Gastrocnemius medialis (tissue), 4 donors: ENCODE measurements at regions not wholly inside any gene's neighbourhood (a gene's known extent, or its start where the extent isn't known, plus 50 kb on each side); places are given as distances from the start of the nearest gene placed in this dataset.
"Not testable (repeated sequence)": the region's sequence is repeated elsewhere in the genome, so short reads cannot be mapped to it uniquely, and the experiment has no call there.

Source experiments
- ATAC-seq, 2 donors: fragments of 150-250 bp; one replicate each; pipeline ENCODE4 v1.9.1; 2016
- DNase-seq, 2 donors: peaks; one replicate each; pipeline ENCODE4 v3.0.0-alpha.2; 2019
- H3K27ac ChIP-seq, 4 donors: fragments of 200-600 bp; sonication (generic); 1 replicate in 1 of 4; 2 replicates in 3 of 4; pipeline ENCODE4 v1.5.1; 2016 to 2018; ENCODE audit warnings: mild to moderate bottlenecking in 2 of 4, moderate library complexity in 1 of 4
- H3K27me3 ChIP-seq, 3 donors: fragments of 200-600 bp; sonication (generic) in 2 of 3; 1 replicate in 1 of 3; 2 replicates in 2 of 3; pipeline versions ENCODE4 v1.5.1 to v1.6.0; 2016 to 2019; ENCODE audit warnings: mild to moderate bottlenecking in 1 of 3, moderate library complexity in 1 of 3
- H3K36me3 ChIP-seq, 2 donors: fragments of 200-600 bp; sonication (generic) in 1 of 2; one replicate each; pipeline ENCODE4 v1.5.1; 2017 to 2018
- H3K4me1 ChIP-seq, 2 donors: fragments of 200-600 bp; sonication (generic) in 1 of 2; one replicate each; pipeline ENCODE4 v1.5.1; 2016 to 2017; ENCODE audit warnings: mild to moderate bottlenecking in 2 of 2
- H3K4me3 ChIP-seq, 4 donors: fragments of 200-600 bp; sonication (generic) in 3 of 4; 1 replicate in 1 of 4; 2 replicates in 3 of 4; pipeline ENCODE4 v1.5.1; 2016 to 2019; ENCODE audit warnings: mild to moderate bottlenecking in 2 of 4
- H3K9me3 ChIP-seq, 3 donors: fragments of 200-600 bp; sonication (generic) in 2 of 3; 1 replicate in 1 of 3; 2 replicates in 2 of 3; pipeline ENCODE4 v1.5.1; 2016 to 2019
- POLR2A ChIP-seq, 2 donors: fragments of 450-650 bp; IDR thresholded peaks; one replicate each; pipeline ENCODE4 v1.6.1; 2017; ENCODE audit warnings: antibody characterized with exemption in 2 of 2, mild to moderate bottlenecking in 2 of 2, moderate library complexity in 2 of 2
- in situ Hi-C, 4 donors: fragments of 200-750 bp; cut with MboI; loops; one replicate each; pipeline versions ENCODE4 v1.15.0 to v1.8.0; 2017; ENCODE audit warnings: low sequenced_read_pairs in 4 of 4
- intact Hi-C: fragments of 100-400 bp; cut with DNase I; formaldehyde crosslinking; loops from one replicate; pipeline ENCODE4 v1.15.1; 2023; ENCODE audit warnings: low total_unique reads
- TF ChIP-seq, protein P1 (sequence below), 5 experiments: fragments of 450-650 bp in 3 of 5; fragments of 200-600 bp in 2 of 5; sonication (generic) in 2 of 5; IDR thresholded peaks in 4 of 5; conservative IDR thresholded peaks in 1 of 5; 1 replicate in 4 of 5; 2 replicates in 1 of 5; pipeline ENCODE4 v1.5.1; 2016 to 2019; ENCODE audit warnings: antibody characterized with exemption in 5 of 5, mild to moderate bottlenecking in 3 of 5, moderate library complexity in 3 of 5

- no peaks in the 10 kb centered on the region for H3K4me1 ChIP-seq
- ATAC-seq (no peak), DNase-seq (no peak)
- H3K27me3 ChIP-seq: no peaks in the 10 kb centered on the region
- no peak overlapping the region for H3K4me3 ChIP-seq
- no peaks in the 10 kb centered on the region for H3K9me3 ChIP-seq
- in situ Hi-C loops: no loop called here
- no peak overlapping the region for H3K27ac ChIP-seq
- intact Hi-C loops: no loop called here
- no peaks in the 10 kb centered on the region for H3K36me3 ChIP-seq
- TF ChIP-seq, protein P1, sequence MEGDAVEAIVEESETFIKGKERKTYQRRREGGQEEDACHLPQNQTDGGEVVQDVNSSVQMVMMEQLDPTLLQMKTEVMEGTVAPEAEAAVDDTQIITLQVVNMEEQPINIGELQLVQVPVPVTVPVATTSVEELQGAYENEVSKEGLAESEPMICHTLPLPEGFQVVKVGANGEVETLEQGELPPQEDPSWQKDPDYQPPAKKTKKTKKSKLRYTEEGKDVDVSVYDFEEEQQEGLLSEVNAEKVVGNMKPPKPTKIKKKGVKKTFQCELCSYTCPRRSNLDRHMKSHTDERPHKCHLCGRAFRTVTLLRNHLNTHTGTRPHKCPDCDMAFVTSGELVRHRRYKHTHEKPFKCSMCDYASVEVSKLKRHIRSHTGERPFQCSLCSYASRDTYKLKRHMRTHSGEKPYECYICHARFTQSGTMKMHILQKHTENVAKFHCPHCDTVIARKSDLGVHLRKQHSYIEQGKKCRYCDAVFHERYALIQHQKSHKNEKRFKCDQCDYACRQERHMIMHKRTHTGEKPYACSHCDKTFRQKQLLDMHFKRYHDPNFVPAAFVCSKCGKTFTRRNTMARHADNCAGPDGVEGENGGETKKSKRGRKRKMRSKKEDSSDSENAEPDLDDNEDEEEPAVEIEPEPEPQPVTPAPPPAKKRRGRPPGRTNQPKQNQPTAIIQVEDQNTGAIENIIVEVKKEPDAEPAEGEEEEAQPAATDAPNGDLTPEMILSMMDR (IDR thresholded peaks at IDR 0.05 in 4 of 5, conservative IDR thresholded peaks at IDR 0.05 in 1 of 5): no peak
- no peak for TF ChIP-seq POLR2A (IDR thresholded peaks at IDR 0.05)
These were observed 255.2 kb downstream of the MDFIC start for GRCh38 chr7:115177103-115177502.

GRCh38 chr7:115172397-115172796 lies 250.5 kb downstream of the MDFIC start:
- H3K27me3 ChIP-seq, in situ Hi-C loops, H3K4me3 ChIP-seq, H3K36me3 ChIP-seq, H3K27ac ChIP-seq, H3K4me1 ChIP-seq, intact Hi-C loops, H3K9me3 ChIP-seq, ATAC-seq, DNase-seq: not testable (repeated sequence)

GRCh38 chr7:115153769-115154477 lies 232.0 kb downstream of the MDFIC start:
- no peak for ATAC-seq
- intact Hi-C loops: no loop called here

DNA sequence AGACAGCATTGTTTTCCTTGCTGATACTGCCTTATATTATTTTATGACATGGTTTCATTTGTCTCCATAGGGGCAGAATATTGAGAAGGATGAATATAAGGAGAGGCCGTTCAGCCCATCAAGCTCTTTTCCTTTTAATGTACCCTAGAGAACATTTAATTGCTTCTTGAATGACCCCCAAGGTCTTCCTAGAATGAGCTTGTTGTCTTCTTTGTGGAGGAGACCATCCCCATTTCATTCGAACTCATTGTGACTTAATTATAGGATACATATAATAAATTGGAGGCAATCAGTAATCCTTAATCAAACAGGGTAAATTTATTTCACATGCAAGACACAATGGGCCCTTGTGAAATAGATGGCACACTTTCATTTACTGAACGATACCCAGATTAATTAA lies 231.3 kb downstream of the MDFIC start:
- Histone ChIP-seq H3K27ac (no peak overlapping the region), H3K4me1 (no peaks in the 10 kb centered on the region), H3K27me3 (no peaks in the 10 kb centered on the region), H3K4me3 (no peak overlapping the region), H3K36me3 (no peaks in the 10 kb centered on the region), H3K9me3 (no peaks in the 10 kb centered on the region)
- intact Hi-C loops: no loop called here
- no peak for TF ChIP-seq POLR2A (IDR thresholded peaks at IDR 0.05)
- TF ChIP-seq, protein P1 (IDR thresholded peaks at IDR 0.05 in 4 of 5, conservative IDR thresholded peaks at IDR 0.05 in 1 of 5): no peak
- no peak for DNase-seq
- in situ Hi-C loops: no loop called here
- ATAC-seq: no peak

More at GRCh38 chr7:115153769-115154477, 232.0 kb downstream of the MDFIC start:
- Histone ChIP-seq H3K27ac (no peak overlapping the region), H3K4me1 (no peaks in the 10 kb centered on the region), H3K9me3 (no peaks in the 10 kb centered on the region), H3K36me3 (no peaks in the 10 kb centered on the region), H3K27me3 (no peaks in the 10 kb centered on the region), H3K4me3 (no peak overlapping the region)
- in situ Hi-C loops: no loop called here
- no peak for DNase-seq
- TF ChIP-seq POLR2A (IDR thresholded peaks at IDR 0.05): no peak
- TF ChIP-seq, protein P1 (IDR thresholded peaks at IDR 0.05 in 4 of 5, conservative IDR thresholded peaks at IDR 0.05 in 1 of 5): no peak

DNA sequence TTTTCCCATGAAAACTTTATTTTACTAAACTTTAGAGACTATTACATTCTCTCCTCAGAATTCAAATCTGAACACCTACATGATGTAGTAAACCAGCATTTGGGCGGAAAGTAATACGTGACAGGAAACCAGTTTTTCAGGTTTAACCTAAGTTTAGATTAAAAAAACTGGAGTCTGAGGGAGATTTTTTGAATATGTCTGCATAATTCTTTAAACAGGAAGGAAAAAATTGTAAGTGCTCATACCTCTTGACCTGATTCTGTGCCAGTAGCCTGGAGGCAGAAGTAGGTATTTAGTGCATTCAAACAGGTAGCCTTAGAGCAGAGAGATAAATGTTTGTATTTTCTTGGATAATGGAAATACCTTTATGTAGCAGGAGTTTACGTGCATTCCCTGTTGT lies 224.3 kb downstream of the MDFIC start:
- H3K36me3 ChIP-seq: no peaks in the 10 kb centered on the region
- no peak overlapping the region for H3K4me3 ChIP-seq
- DNase-seq: no peak
- intact Hi-C loops: no loop called here
- ATAC-seq: no peak
- no peaks in the 10 kb centered on the region for H3K4me1 ChIP-seq
- no peak for TF ChIP-seq POLR2A (IDR thresholded peaks at IDR 0.05)
- TF ChIP-seq, protein P1 (IDR thresholded peaks at IDR 0.05 in 4 of 5, conservative IDR thresholded peaks at IDR 0.05 in 1 of 5): no peak
- in situ Hi-C loops: no loop called here
- H3K9me3 ChIP-seq: no peaks in the 10 kb centered on the region
- H3K27me3 ChIP-seq: no peaks in the 10 kb centered on the region
- no peak overlapping the region for H3K27ac ChIP-seq
